Progenitor cell of endocrine pancreas (in vitro differentiated cells): ENCODE measurements at regions not wholly inside any gene's neighbourhood (a gene's known extent, or its start where the extent isn't known, plus 50 kb on each side); places are given as distances from the start of the nearest gene placed in this dataset.

Source experiments
- DNase-seq: peaks from one replicate; pipeline ENCODE4 v3.0.0; 2021; ENCODE audit warnings: low spot score; ENCODE audit not compliant: unreplicated experiment
- H3K27ac Mint-ChIP-seq: 2 replicates; pipeline ENCODE4 v1.8.0; 2021; ENCODE audit warnings: mild to moderate bottlenecking, moderate library complexity, mixed read lengths
- H3K27me3 Mint-ChIP-seq: 2 replicates; pipeline ENCODE4 v1.8.0; 2021; ENCODE audit warnings: mixed read lengths
- H3K36me3 Mint-ChIP-seq: 2 replicates; pipeline ENCODE4 v1.8.0; 2022; ENCODE audit warnings: mixed read lengths; ENCODE audit not compliant: insufficient read depth
- H3K4me1 Mint-ChIP-seq: 2 replicates; pipeline ENCODE4 v1.8.0; 2021; ENCODE audit warnings: low read depth, mixed read lengths
- H3K4me3 Mint-ChIP-seq: 2 replicates; pipeline ENCODE4 v1.8.0; 2021; ENCODE audit warnings: low read depth, mild to moderate bottlenecking, moderate library complexity, mixed read lengths
- H3K9me3 Mint-ChIP-seq: 2 replicates; pipeline ENCODE4 v1.8.0; 2021; ENCODE audit warnings: low read depth, mixed read lengths
- CTCF ChIP-seq: fragments of 200-600 bp; sonication (generic); IDR thresholded peaks from one replicate; pipeline ENCODE4 v1.5.0; 2021; ENCODE audit warnings: antibody characterized with exemption, mild to moderate bottlenecking; ENCODE audit not compliant: unreplicated experiment

- TF ChIP-seq CTCF = no peak
- Mint-ChIP-seq H3K4me1 (no peaks in the 10 kb centered on the region), H3K27me3 (peaks cover 18% of the 10 kb centered on the region), H3K4me3 (no peak overlapping the region), H3K27ac (no peak overlapping the region), H3K36me3 (no peaks in the 10 kb centered on the region), H3K9me3 (peaks cover 8% of the 10 kb centered on the region)
- DNase-seq = no peak
Measured at GRCh38 chr17:72008236-72008876, 112.5 kb upstream of the SOX9 start.

GRCh38 chr17:72011561-72011960 is 109.3 kb upstream of the SOX9 start:
- TF ChIP-seq CTCF = no peak
- H3K36me3 Mint-ChIP-seq = no peaks in the 10 kb centered on the region
- H3K27me3 Mint-ChIP-seq = peaks cover 8% of the 10 kb centered on the region
- no peak for DNase-seq
- H3K9me3 Mint-ChIP-seq = peaks cover 8% of the 10 kb centered on the region
- H3K4me3 Mint-ChIP-seq = no peak overlapping the region
- H3K4me1 Mint-ChIP-seq = peaks cover 5% of the 10 kb centered on the region
- H3K27ac Mint-ChIP-seq = no peak overlapping the region

- no peak for DNase-seq
- peaks cover 3% of the 10 kb centered on the region for H3K9me3 Mint-ChIP-seq
- H3K27ac Mint-ChIP-seq = no peak overlapping the region
- H3K36me3 Mint-ChIP-seq = no peaks in the 10 kb centered on the region
- H3K27me3 Mint-ChIP-seq = no peaks in the 10 kb centered on the region
- peaks cover 29% of the 10 kb centered on the region for H3K4me1 Mint-ChIP-seq
- no peak overlapping the region for H3K4me3 Mint-ChIP-seq
- TF ChIP-seq CTCF = no peak
Measured at GRCh38 chr17:72021417-72022041, 99.3 kb upstream of the SOX9 start.

GRCh38 chr17:72022328-72023275 is 98.2 kb upstream of the SOX9 start:
- H3K36me3 Mint-ChIP-seq = no peaks in the 10 kb centered on the region
- H3K9me3 Mint-ChIP-seq = peaks cover 2% of the 10 kb centered on the region
- no peak for TF ChIP-seq CTCF
- H3K4me3 Mint-ChIP-seq = no peak overlapping the region
- H3K27ac Mint-ChIP-seq = no peak overlapping the region
- peaks cover 37% of the 10 kb centered on the region for H3K4me1 Mint-ChIP-seq
- H3K27me3 Mint-ChIP-seq = no peaks in the 10 kb centered on the region
- no peak for DNase-seq

- DNase-seq = no peak
- H3K4me3 Mint-ChIP-seq = no peak overlapping the region
- peaks cover 33% of the 10 kb centered on the region for H3K4me1 Mint-ChIP-seq
- H3K27ac Mint-ChIP-seq = peak overlapping the region; percentile 4
- TF ChIP-seq CTCF = no peak
- no peaks in the 10 kb centered on the region for H3K27me3 Mint-ChIP-seq
- H3K36me3 Mint-ChIP-seq = no peaks in the 10 kb centered on the region
- no peaks in the 10 kb centered on the region for H3K9me3 Mint-ChIP-seq
Measured at GRCh38 chr17:72024457-72024856, 96.4 kb upstream of the SOX9 start.
